ENCODE measurements at regions not wholly inside any gene's neighbourhood (a gene's known extent, or its start where the extent isn't known, plus 50 kb on each side); places are given as distances from the start of the nearest gene placed in this dataset.

DNA sequence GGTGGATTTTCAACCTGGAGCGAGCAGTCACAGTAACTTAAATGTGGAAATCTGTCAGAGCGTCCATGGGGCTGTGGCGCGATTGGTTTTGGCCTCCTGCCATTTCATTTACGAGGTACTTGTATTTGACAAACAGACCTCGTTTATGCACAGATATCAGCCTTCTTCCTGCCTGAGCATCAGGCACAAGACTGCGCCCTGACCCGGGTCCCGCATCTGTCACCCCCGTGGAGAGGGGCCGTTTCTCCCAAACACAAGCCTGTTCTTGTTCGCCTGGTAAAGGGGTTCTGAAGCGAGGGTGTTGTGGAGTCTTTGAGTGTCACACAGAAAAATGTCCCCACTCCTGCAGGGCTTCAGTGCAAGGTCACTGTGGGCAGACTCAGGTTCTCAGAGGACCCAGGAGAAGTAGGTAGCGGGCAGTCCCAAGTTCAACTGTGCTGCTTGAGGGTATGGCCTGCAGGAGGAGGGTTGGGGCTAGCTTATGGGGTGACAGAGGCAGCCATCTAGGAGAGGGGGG lies 202.3 kb downstream of the URI1 start:
- peaks cover 5% of the 10 kb centered on the region for H3K27me3 Mint-ChIP-seq
- ATAC-seq (ENCODE audit: poor library complexity) = no peak
- no peaks in the 10 kb centered on the region for H3K9me3 Mint-ChIP-seq

DNA sequence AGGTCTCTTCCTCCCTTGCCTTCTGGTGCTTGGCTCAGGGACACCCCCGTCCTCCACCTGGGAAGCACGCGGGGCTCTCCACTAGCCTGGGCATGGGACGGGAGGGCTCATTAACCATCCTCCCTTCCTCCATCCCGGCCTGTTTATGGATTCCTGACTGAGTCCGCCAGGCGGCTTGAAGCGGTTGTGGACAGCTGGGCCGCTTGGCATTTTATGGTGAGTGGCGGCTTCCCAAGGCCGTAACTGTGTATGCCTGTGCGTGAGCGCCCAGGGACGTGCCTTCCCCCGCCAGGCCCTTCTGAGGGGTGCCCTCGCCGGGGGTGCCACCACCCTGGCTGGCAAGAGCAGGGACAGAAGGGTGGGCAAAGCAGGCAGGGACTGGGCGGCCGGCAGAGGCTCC lies 202.8 kb downstream of the URI1 start:
- peaks cover 5% of the 10 kb centered on the region for H3K27me3 Mint-ChIP-seq
- ATAC-seq (ENCODE audit: poor library complexity) = no peak
- TF ChIP-seq CTCF (IDR thresholded peaks at IDR 0.05) = no peak
- intact Hi-C loops (cut with DNase I, micrococcal nuclease) = no loop called here
- H3K4me3 ChIP-seq (ENCODE audit: low read length) = no peak overlapping the region
- no peak overlapping the region for H3K27ac ChIP-seq (ENCODE audit: low read depth in 1 of 2, low read length in 2 of 2)
- H3K36me3 ChIP-seq (ENCODE audit: insufficient read depth, low read length) = no peaks in the 10 kb centered on the region
- H3K27me3 ChIP-seq (ENCODE audit: control insufficient read depth in 1 of 2, insufficient read depth in 2 of 2, low read length in 2 of 2) = no peaks in the 10 kb centered on the region
- no peak for DNase-seq
- no peak overlapping the region for H3K4me3 Mint-ChIP-seq
- H3K9me3 Mint-ChIP-seq = no peaks in the 10 kb centered on the region
- H3K27ac Mint-ChIP-seq = no peak overlapping the region
- ChIA-PET CTCF (no interaction called here), POLR2A (no interaction called here)
- H3K36me3 Mint-ChIP-seq (ENCODE audit: low read depth) = no peaks in the 10 kb centered on the region
- H3K4me1 ChIP-seq (ENCODE audit: insufficient read depth, low read length) = no peaks in the 10 kb centered on the region
- H3K4me1 Mint-ChIP-seq (ENCODE audit: low read depth) = no peaks in the 10 kb centered on the region
- peaks cover 0 to 12% of the 10 kb centered on the region in 2 experiments for H3K9me3 ChIP-seq (ENCODE audit: control insufficient read depth in 1 of 2, insufficient read depth in 1 of 2, low read length in 2 of 2)

More for the DNA sequence above, 202.3 kb downstream of the URI1 start:
- TF ChIP-seq CTCF (IDR thresholded peaks at IDR 0.05) = no peak
- ChIA-PET CTCF (no interaction called here), POLR2A (no interaction called here)
- DNase-seq = no peak
- Histone ChIP-seq H3K27ac (ENCODE audit: low read depth in 1 of 2, low read length in 2 of 2) (no peak overlapping the region), H3K36me3 (ENCODE audit: insufficient read depth, low read length) (no peaks in the 10 kb centered on the region), H3K4me1 (ENCODE audit: insufficient read depth, low read length) (no peaks in the 10 kb centered on the region), H3K9me3 (ENCODE audit: control insufficient read depth in 1 of 2, insufficient read depth in 1 of 2, low read length in 2 of 2) (peaks cover 0 to 12% of the 10 kb centered on the region in 2 experiments), H3K27me3 (ENCODE audit: control insufficient read depth in 1 of 2, insufficient read depth in 2 of 2, low read length in 2 of 2) (no peaks in the 10 kb centered on the region), H3K4me3 (ENCODE audit: low read length) (no peak overlapping the region)
- intact Hi-C loops (cut with DNase I, micrococcal nuclease) = no loop called here
- Mint-ChIP-seq H3K4me1 (ENCODE audit: low read depth) (no peaks in the 10 kb centered on the region), H3K36me3 (ENCODE audit: low read depth) (no peaks in the 10 kb centered on the region), H3K4me3 (no peak overlapping the region), H3K27ac (no peak overlapping the region)

GRCh38 chr19:30145467-30145866 lies 203.4 kb downstream of the URI1 start:
- ChIA-PET CTCF (no interaction called here), POLR2A (no interaction called here)
- intact Hi-C loops (cut with DNase I, micrococcal nuclease) = no loop called here
- Mint-ChIP-seq H3K27me3 (peaks cover 5% of the 10 kb centered on the region), H3K36me3 (ENCODE audit: low read depth) (no peaks in the 10 kb centered on the region), H3K27ac (no peak overlapping the region), H3K9me3 (no peaks in the 10 kb centered on the region), H3K4me1 (ENCODE audit: low read depth) (no peaks in the 10 kb centered on the region), H3K4me3 (no peak overlapping the region)
- ATAC-seq (ENCODE audit: poor library complexity) = no peak
- no peak for DNase-seq
- Histone ChIP-seq H3K4me3 (ENCODE audit: low read length) (no peak overlapping the region), H3K36me3 (ENCODE audit: insufficient read depth, low read length) (no peaks in the 10 kb centered on the region), H3K27ac (ENCODE audit: low read depth in 1 of 2, low read length in 2 of 2) (no peak overlapping the region), H3K4me1 (ENCODE audit: insufficient read depth, low read length) (no peaks in the 10 kb centered on the region), H3K9me3 (ENCODE audit: control insufficient read depth in 1 of 2, insufficient read depth in 1 of 2, low read length in 2 of 2) (peaks cover 0 to 12% of the 10 kb centered on the region in 2 experiments), H3K27me3 (ENCODE audit: control insufficient read depth in 1 of 2, insufficient read depth in 2 of 2, low read length in 2 of 2) (no peaks in the 10 kb centered on the region)
- TF ChIP-seq CTCF (IDR thresholded peaks at IDR 0.05) = no peak

Data from CD4-positive, alpha-beta T cell (primary cell).